ENCODE measurements at regions not wholly inside any gene's neighbourhood (a gene's known extent, or its start where the extent isn't known, plus 50 kb on each side); places are given as distances from the start of the nearest gene placed in this dataset.
A peak's percentile ranks its signal among the peaks of the same experiment; 100 is the strongest.

DNA sequence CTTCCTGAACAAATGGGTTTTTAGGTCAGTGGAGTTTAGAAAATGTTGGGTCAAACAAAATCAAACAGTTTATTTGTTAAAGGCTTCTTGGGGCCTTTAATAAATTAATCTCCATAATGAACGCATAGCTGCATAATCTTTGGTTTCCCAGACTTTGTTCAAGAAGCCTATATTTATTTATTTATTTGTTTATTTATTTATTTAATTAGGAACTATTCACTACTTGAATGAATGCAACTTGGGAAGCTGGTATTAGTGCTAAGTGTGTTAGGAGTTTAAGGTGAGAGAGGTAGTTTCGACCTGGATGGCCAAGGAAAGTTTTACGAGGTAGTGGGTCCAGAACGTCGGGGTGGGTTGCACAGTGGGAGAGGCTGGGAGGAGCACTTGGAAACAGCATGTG lies 281.9 kb upstream of the C2CD4B start:
- no peak for TF ChIP-seq CTCF (IDR thresholded peaks at IDR 0.05; ENCODE audit: low read depth, low read length)
- H3K4me3 ChIP-seq (ENCODE audit: low read depth, low read length): no peak overlapping the region
- in situ Hi-C loops (cut with HindIII; ENCODE audit: low sequenced_read_pairs): no loop called here
- no peak for DNase-seq (ENCODE audit: low read depth, low spot score)

DNA sequence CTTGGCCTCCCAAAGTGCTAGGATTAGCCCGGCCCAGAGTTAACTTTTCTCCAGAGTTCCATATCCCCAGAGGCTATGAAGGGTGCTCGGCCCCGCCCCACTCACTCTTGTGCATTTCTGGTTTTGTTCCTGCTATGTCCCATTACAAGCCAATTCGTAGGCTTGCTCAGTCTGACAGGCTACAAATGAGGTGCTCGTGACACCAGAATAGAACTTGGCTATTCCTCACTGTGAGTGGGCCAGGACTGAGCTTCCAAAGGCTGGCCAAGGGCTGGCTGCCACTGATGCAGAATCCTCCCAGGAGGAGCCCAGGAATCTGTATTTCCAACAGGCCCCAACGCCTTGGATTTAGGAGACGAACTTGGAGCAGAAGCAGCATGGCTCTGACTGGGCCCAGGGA lies 282.7 kb upstream of the C2CD4B start:
- in situ Hi-C loops (cut with HindIII; ENCODE audit: low sequenced_read_pairs): no loop called here
- no peak overlapping the region for H3K4me3 ChIP-seq (ENCODE audit: low read depth, low read length)
- no peak for TF ChIP-seq CTCF (IDR thresholded peaks at IDR 0.05; ENCODE audit: low read depth, low read length)
- no peak for DNase-seq (ENCODE audit: low read depth, low spot score)

- no peak for DNase-seq (ENCODE audit: low read depth, low spot score)
- no peak overlapping the region for H3K4me3 ChIP-seq (ENCODE audit: low read depth, low read length)
- TF ChIP-seq CTCF (IDR thresholded peaks at IDR 0.05; ENCODE audit: low read depth, low read length): no peak
- in situ Hi-C loops (cut with HindIII; ENCODE audit: low sequenced_read_pairs): no loop called here
These were observed 284.6 kb upstream of the C2CD4B start for GRCh38 chr15:62449638-62450037.

- DNase-seq (ENCODE audit: low read depth, low spot score): no peak
- no peak overlapping the region for H3K4me3 ChIP-seq (ENCODE audit: low read depth, low read length)
- TF ChIP-seq CTCF (IDR thresholded peaks at IDR 0.05; ENCODE audit: low read depth, low read length): no peak
- in situ Hi-C loops (cut with HindIII; ENCODE audit: low sequenced_read_pairs): no loop called here
These were observed 285.0 kb upstream of the C2CD4B start for GRCh38 chr15:62450061-62450460.

GRCh38 chr15:62452026-62452425 lies 286.9 kb upstream of the C2CD4B start:
- H3K4me3 ChIP-seq (ENCODE audit: low read depth, low read length): no peak overlapping the region
- TF ChIP-seq CTCF (IDR thresholded peaks at IDR 0.05; ENCODE audit: low read depth, low read length): no peak
- in situ Hi-C loops (cut with HindIII; ENCODE audit: low sequenced_read_pairs): no loop called here
- no peak for DNase-seq (ENCODE audit: low read depth, low spot score)

DNA sequence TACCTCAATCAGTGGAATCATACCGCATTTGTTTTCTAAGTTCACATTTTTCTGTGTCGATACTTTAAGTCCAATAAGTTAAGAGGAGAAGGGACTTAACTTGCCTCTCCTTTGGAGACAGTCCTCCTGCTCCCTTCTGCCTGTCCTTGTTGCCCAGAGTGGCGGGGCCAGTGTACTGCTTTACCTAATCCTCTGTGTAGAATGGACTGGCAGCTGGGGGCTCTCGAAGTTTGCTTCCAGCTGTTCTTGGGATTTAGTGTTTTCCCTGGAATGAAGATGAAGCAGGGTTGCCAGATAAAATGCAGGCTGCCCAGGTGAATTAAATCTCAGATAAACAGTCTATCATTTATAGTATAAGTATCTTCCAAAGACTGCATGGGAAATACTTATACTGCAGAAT lies 287.6 kb upstream of the C2CD4B start:
- no peak overlapping the region for H3K4me3 ChIP-seq (ENCODE audit: low read depth, low read length)
- DNase-seq (ENCODE audit: low read depth, low spot score): no peak
- TF ChIP-seq CTCF (IDR thresholded peaks at IDR 0.05; ENCODE audit: low read depth, low read length): no peak
- in situ Hi-C loops (cut with HindIII; ENCODE audit: low sequenced_read_pairs): no loop called here

DNA sequence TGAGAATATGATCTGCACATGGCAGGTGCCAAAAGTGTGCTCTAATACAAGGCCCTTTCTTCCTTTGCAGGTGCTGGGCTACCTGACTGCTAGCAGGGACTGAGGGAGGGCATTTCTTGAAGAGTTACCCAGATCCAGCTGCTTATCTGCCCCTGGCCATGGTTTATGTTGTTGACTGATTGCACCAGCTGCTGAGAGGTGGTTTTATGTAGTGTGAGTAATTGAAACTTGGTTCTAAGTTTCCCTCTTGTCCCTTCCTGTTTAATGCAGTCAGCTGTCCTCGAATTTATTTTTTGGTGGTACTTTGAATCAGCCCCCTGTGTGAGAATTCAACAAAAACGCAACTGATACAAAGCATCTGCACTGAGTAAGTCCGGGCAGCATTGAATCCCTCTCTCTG lies 288.3 kb upstream of the C2CD4B start:
- H3K4me3 ChIP-seq (ENCODE audit: low read depth, low read length): no peak overlapping the region
- in situ Hi-C loops (cut with HindIII; ENCODE audit: low sequenced_read_pairs): no loop called here
- DNase-seq (ENCODE audit: low read depth, low spot score): peak; percentile 33
- no peak for TF ChIP-seq CTCF (IDR thresholded peaks at IDR 0.05; ENCODE audit: low read depth, low read length)

Data from astrocyte of the spinal cord (primary cell).